HG02885 (cell line): ENCODE measurements at regions not wholly inside any gene's neighbourhood (a gene's known extent, or its start where the extent isn't known, plus 50 kb on each side); places are given as distances from the start of the nearest gene placed in this dataset.
"Not testable (repeated sequence)": the region's sequence is repeated elsewhere in the genome, so short reads cannot be mapped to it uniquely, and the experiment has no call there.

Source experiments
- ATAC-seq: cut with Tn5 transposase; IDR thresholded peaks from one replicate; pipeline ENCODE4 v1.9.1; 2021; ENCODE audit warnings: mild to moderate bottlenecking; ENCODE audit not compliant: unreplicated experiment, poor library complexity

- ATAC-seq: no peak
Measured at GRCh38 chr6:62889240-62889639, 322.0 kb upstream of the FKBP1C start.

- peak; percentile 41 for ATAC-seq
Measured at GRCh38 chr6:62891065-62891647, 320.1 kb upstream of the FKBP1C start.

- no peak for ATAC-seq
Measured at GRCh38 chr6:62894114-62894513, 317.2 kb upstream of the FKBP1C start.

GRCh38 chr6:62903266-62903665 lies 308.0 kb upstream of the FKBP1C start:
- ATAC-seq: no peak

- ATAC-seq: no peak
Measured at GRCh38 chr6:62904687-62905086, 306.6 kb upstream of the FKBP1C start.

- ATAC-seq: no peak
Measured at GRCh38 chr6:62914530-62914929, 296.7 kb upstream of the FKBP1C start.

- no peak for ATAC-seq
Measured at GRCh38 chr6:62923728-62924127, 287.5 kb upstream of the FKBP1C start.

- no peak for ATAC-seq
Measured at GRCh38 chr6:62940848-62941247, 270.4 kb upstream of the FKBP1C start.

- no peak for ATAC-seq
Measured at GRCh38 chr6:62942000-62942399, 269.3 kb upstream of the FKBP1C start.

- no peak for ATAC-seq
Measured at GRCh38 chr6:62968834-62969233, 242.4 kb upstream of the FKBP1C start.

GRCh38 chr6:62971976-62972658 lies 239.2 kb upstream of the FKBP1C start:
- no peak for ATAC-seq

- peak; percentile 50 for ATAC-seq
Measured at GRCh38 chr6:62974452-62974851, 236.8 kb upstream of the FKBP1C start.

- no peak for ATAC-seq
Measured at GRCh38 chr6:62976566-62976965, 234.7 kb upstream of the FKBP1C start.

- ATAC-seq: no peak
Measured at GRCh38 chr6:62978920-62979319, 232.3 kb upstream of the FKBP1C start.

GRCh38 chr6:62980093-62980492 lies 231.2 kb upstream of the FKBP1C start:
- ATAC-seq: no peak

GRCh38 chr6:62980724-62981123 lies 230.5 kb upstream of the FKBP1C start:
- ATAC-seq: no peak

GRCh38 chr6:62982951-62983350 lies 228.3 kb upstream of the FKBP1C start:
- no peak for ATAC-seq

- not testable (repeated sequence) for ATAC-seq
Measured at GRCh38 chr6:62991696-62992095, 219.6 kb upstream of the FKBP1C start.

- ATAC-seq: no peak
Measured at GRCh38 chr6:62993951-62994350, 217.3 kb upstream of the FKBP1C start.

GRCh38 chr6:62998022-62998421 lies 213.2 kb upstream of the FKBP1C start:
- no peak for ATAC-seq

GRCh38 chr6:62999242-62999641 lies 212.0 kb upstream of the FKBP1C start:
- ATAC-seq: not testable (repeated sequence)

- no peak for ATAC-seq
Measured at GRCh38 chr6:62999796-63000195, 211.5 kb upstream of the FKBP1C start.
